ENCODE measurements at regions not wholly inside any gene's neighbourhood (a gene's known extent, or its start where the extent isn't known, plus 50 kb on each side); places are given as distances from the start of the nearest gene placed in this dataset.

GRCh38 chr13:77448689-77449088 lies 86.8 kb upstream of the SCEL start:
- Histone ChIP-seq H3K4me1 (no peaks in the 10 kb centered on the region), H3K27me3 (no peaks in the 10 kb centered on the region), H3K4me3 (no peak overlapping the region), H3K9me3 (no peaks in the 10 kb centered on the region), H3K36me3 (no peaks in the 10 kb centered on the region), H3K27ac (no peak overlapping the region)
- 50 to 62% methylated on average over 4 of the region's 4 CpGs for WGBS, 2 donors
- TF ChIP-seq POLR2A (IDR thresholded peaks at IDR 0.05) (no peak), EP300 (IDR thresholded peaks at IDR 0.05) (no peak), CTCF (IDR thresholded peaks at IDR 0.05) (no peak), POLR2AphosphoS5 (IDR thresholded peaks at IDR 0.05) (no peak)
- intact Hi-C loops (cut with DNase I), result no loop called here
- DNase-seq, result no peak

GRCh38 chr13:77443511-77443910 lies 92.0 kb upstream of the SCEL start:
- DNase-seq, result no peak
- Histone ChIP-seq H3K9me3 (no peaks in the 10 kb centered on the region), H3K27ac (no peak overlapping the region), H3K4me3 (no peak overlapping the region), H3K36me3 (no peaks in the 10 kb centered on the region), H3K27me3 (no peaks in the 10 kb centered on the region), H3K4me1 (no peaks in the 10 kb centered on the region)
- WGBS, 2 donors, result 73 to 94% methylated on average over 1 of the region's 1 CpG
- intact Hi-C loops (cut with DNase I), result no loop called here
- TF ChIP-seq POLR2A (IDR thresholded peaks at IDR 0.05) (no peak), EP300 (IDR thresholded peaks at IDR 0.05) (no peak), POLR2AphosphoS5 (IDR thresholded peaks at IDR 0.05) (no peak), CTCF (IDR thresholded peaks at IDR 0.05) (no peak)

GRCh38 chr13:77437267-77437666 lies 98.2 kb upstream of the SCEL start:
- TF ChIP-seq POLR2A (IDR thresholded peaks at IDR 0.05), result no peak
- TF ChIP-seq EP300 (IDR thresholded peaks at IDR 0.05), result no peak
- no peak for TF ChIP-seq CTCF (IDR thresholded peaks at IDR 0.05)
- TF ChIP-seq POLR2AphosphoS5 (IDR thresholded peaks at IDR 0.05), result no peak
- 23 to 67% methylated on average over 2 of the region's 2 CpGs for WGBS, 2 donors
- no peaks in the 10 kb centered on the region for H3K4me1 ChIP-seq
- DNase-seq, result no peak
- intact Hi-C loops (cut with DNase I), result no loop called here
- no peak overlapping the region for H3K4me3 ChIP-seq
- H3K27me3 ChIP-seq, result no peaks in the 10 kb centered on the region
- H3K27ac ChIP-seq, result no peak overlapping the region
- no peaks in the 10 kb centered on the region for H3K9me3 ChIP-seq
- H3K36me3 ChIP-seq, result no peaks in the 10 kb centered on the region

- no peaks in the 10 kb centered on the region for H3K9me3 ChIP-seq
- H3K4me1 ChIP-seq, result no peaks in the 10 kb centered on the region
- DNase-seq, result no peak
- no peak for TF ChIP-seq POLR2AphosphoS5 (IDR thresholded peaks at IDR 0.05)
- no peak for TF ChIP-seq POLR2A (IDR thresholded peaks at IDR 0.05)
- no peak for TF ChIP-seq CTCF (IDR thresholded peaks at IDR 0.05)
- no peak for TF ChIP-seq EP300 (IDR thresholded peaks at IDR 0.05)
- no peaks in the 10 kb centered on the region for H3K27me3 ChIP-seq
- no peak overlapping the region for H3K27ac ChIP-seq
- 57 to 73% methylated on average over 1 of the region's 1 CpG for WGBS, 2 donors
- H3K4me3 ChIP-seq, result no peak overlapping the region
- no peaks in the 10 kb centered on the region for H3K36me3 ChIP-seq
- intact Hi-C loops (cut with DNase I), result no loop called here
Observed at GRCh38 chr13:77434289-77434688, 101.2 kb upstream of the SCEL start.

DNA sequence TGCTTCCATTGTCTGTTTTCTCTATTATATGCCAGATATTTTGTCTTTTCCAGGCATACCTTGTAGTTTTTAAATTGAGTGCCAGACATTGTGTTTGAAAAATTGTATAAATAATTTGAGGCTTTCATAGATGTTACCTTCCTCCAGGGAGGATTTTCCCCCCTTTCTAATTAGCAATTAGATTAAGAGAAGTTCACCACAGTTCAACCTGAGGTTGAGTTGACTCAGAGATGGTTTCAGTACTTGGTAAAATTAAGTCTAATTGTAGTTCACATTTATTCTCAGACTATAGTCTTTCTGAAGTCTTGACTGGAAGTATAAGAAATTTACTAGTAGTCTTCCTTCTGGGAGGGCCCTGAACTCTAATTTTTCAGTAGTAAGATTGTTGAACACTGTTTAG lies 104.1 kb upstream of the SCEL start:
- Histone ChIP-seq H3K9me3 (no peaks in the 10 kb centered on the region), H3K4me3 (no peak overlapping the region), H3K27ac (no peak overlapping the region), H3K36me3 (no peaks in the 10 kb centered on the region), H3K27me3 (no peaks in the 10 kb centered on the region), H3K4me1 (no peaks in the 10 kb centered on the region)
- no peak for TF ChIP-seq CTCF (IDR thresholded peaks at IDR 0.05)
- no peak for TF ChIP-seq POLR2AphosphoS5 (IDR thresholded peaks at IDR 0.05)
- TF ChIP-seq POLR2A (IDR thresholded peaks at IDR 0.05), result no peak
- TF ChIP-seq EP300 (IDR thresholded peaks at IDR 0.05), result no peak
- intact Hi-C loops (cut with DNase I), result no loop called here
- DNase-seq, result no peak
